DOHH2 (cell line): ENCODE measurements at regions not wholly inside any gene's neighbourhood (a gene's known extent, or its start where the extent isn't known, plus 50 kb on each side); places are given as distances from the start of the nearest gene placed in this dataset.

Source experiments
- EZH2phosphoT487 ChIP-seq: fragments of 200-600 bp; sonication (generic); IDR thresholded peaks from 2 replicates; pipeline ENCODE4 v1.6.1; 2017; ENCODE audit warnings: borderline replicate concordance, mild to moderate bottlenecking, antibody characterized with exemption, low read length, moderate library complexity, mixed read lengths
- TF ChIP-seq, protein P1 (sequence below): fragments of 200-600 bp; sonication (generic); IDR thresholded peaks from one replicate; pipeline ENCODE4 v1.5.1; 2014; ENCODE audit warnings: antibody characterized with exemption, mild to moderate bottlenecking, low read depth, low read length; ENCODE audit not compliant: poor library complexity, severe bottlenecking

DNA sequence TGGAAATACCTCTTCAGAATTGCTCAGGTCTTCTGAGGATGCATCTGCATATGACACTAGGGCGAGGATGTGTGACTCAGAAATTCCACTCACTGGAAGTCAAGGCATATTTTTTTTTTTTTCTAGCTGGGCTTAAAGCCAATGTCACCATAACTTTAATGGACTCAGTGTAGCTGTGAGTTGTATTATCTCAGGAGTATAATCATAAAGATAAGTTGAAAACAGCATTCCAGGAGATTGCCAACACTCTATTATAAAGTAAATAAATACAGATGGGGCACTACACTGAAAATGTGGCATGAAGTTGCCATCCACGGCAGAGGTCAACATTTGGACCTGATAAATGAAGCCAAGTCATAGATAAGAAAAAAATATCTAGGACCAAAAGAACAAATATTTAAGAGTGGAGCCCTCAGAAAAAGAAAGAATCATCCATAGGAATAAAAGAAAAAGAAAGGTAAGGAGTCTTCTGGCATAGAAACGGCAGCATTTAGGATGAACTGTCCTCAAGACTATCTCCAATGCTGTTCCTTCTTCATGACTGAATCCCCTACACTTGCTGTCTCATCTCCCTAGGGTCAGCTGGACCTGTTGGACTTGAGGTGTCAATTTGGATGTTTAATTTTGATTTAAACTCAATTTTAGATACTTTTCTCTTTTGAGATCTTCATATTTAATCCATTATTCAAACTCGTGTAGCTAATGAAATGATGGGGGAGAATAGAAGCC lies 72.9 kb upstream of the CAV2 start:
- TF ChIP-seq, protein P1, sequence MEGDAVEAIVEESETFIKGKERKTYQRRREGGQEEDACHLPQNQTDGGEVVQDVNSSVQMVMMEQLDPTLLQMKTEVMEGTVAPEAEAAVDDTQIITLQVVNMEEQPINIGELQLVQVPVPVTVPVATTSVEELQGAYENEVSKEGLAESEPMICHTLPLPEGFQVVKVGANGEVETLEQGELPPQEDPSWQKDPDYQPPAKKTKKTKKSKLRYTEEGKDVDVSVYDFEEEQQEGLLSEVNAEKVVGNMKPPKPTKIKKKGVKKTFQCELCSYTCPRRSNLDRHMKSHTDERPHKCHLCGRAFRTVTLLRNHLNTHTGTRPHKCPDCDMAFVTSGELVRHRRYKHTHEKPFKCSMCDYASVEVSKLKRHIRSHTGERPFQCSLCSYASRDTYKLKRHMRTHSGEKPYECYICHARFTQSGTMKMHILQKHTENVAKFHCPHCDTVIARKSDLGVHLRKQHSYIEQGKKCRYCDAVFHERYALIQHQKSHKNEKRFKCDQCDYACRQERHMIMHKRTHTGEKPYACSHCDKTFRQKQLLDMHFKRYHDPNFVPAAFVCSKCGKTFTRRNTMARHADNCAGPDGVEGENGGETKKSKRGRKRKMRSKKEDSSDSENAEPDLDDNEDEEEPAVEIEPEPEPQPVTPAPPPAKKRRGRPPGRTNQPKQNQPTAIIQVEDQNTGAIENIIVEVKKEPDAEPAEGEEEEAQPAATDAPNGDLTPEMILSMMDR = no peak
- TF ChIP-seq EZH2phosphoT487 = no peak
